ENCODE measurements at regions not wholly inside any gene's neighbourhood (a gene's known extent, or its start where the extent isn't known, plus 50 kb on each side); places are given as distances from the start of the nearest gene placed in this dataset.

GRCh38 chr18:45324101-45324494 is 291.2 kb upstream of the SLC14A2 start:
- H3K36me3 ChIP-seq, result no peaks in the 10 kb centered on the region
- H3K4me3 ChIP-seq, result no peak overlapping the region
- DNase-seq (no peak), ATAC-seq (no peak)
- TF ChIP-seq CTCF (IDR thresholded peaks at IDR 0.05 in 4 of 5, conservative IDR thresholded peaks at IDR 0.05 in 1 of 5), result no peak
- no peak for TF ChIP-seq POLR2A (IDR thresholded peaks at IDR 0.05)
- H3K27me3 ChIP-seq, result no peaks in the 10 kb centered on the region
- in situ Hi-C loops (cut with MboI; ENCODE audit: low sequenced_read_pairs in 4 of 4) (loop anchor here in 1 of 4 donors (10.0 kb wide), 1 partner anchor 519 kb away; no protein-coding TSS in a partner anchor), intact Hi-C loops (cut with DNase I; ENCODE audit: low total_unique reads) (loop anchor here (1.0 to 5.0 kb wide), 5 partner anchors 58 to 645 kb away; no protein-coding TSS in a partner anchor)
- no peaks in the 10 kb centered on the region for H3K9me3 ChIP-seq
- H3K4me1 ChIP-seq, result peaks cover 80% of the 10 kb centered on the region in 2 donors
- peak overlapping the region; percentile 82 to 92 (median 90) for H3K27ac ChIP-seq

- TF ChIP-seq CTCF (IDR thresholded peaks at IDR 0.05 in 4 of 5, conservative IDR thresholded peaks at IDR 0.05 in 1 of 5) (peak in 1 of 5 experiments; percentile 12), POLR2A (IDR thresholded peaks at IDR 0.05) (peak in 1 of 2 donors; percentile 5)
- DNase-seq, result peak; percentile 88 to 97
- ATAC-seq, result peak; percentile 75 to 77
- Histone ChIP-seq H3K27ac (peak overlapping the region; percentile 82 to 92 (median 90)), H3K9me3 (no peaks in the 10 kb centered on the region), H3K4me3 (peak overlapping the region; percentile 11 to 27 (median 20)), H3K36me3 (no peaks in the 10 kb centered on the region), H3K4me1 (peaks cover 85% of the 10 kb centered on the region in 2 donors), H3K27me3 (no peaks in the 10 kb centered on the region)
- intact Hi-C loops (cut with DNase I; ENCODE audit: low total_unique reads), result loop anchor here (1.0 to 5.0 kb wide), 6 partner anchors 58 to 645 kb away; no protein-coding TSS in a partner anchor
- in situ Hi-C loops (cut with MboI; ENCODE audit: low sequenced_read_pairs in 4 of 4), result loop anchor here in 1 of 4 donors (10.0 kb wide), 1 partner anchor 520 kb away; no protein-coding TSS in a partner anchor
Observed at GRCh38 chr18:45324495-45325113, 290.7 kb upstream of the SLC14A2 start.

- no peaks in the 10 kb centered on the region for H3K36me3 ChIP-seq
- H3K27ac ChIP-seq, result peak overlapping the region; percentile 82 to 92 (median 90)
- intact Hi-C loops (cut with DNase I; ENCODE audit: low total_unique reads), result loop anchor here (5.0 kb wide), 1 partner anchor 503 kb away; no protein-coding TSS in a partner anchor
- H3K9me3 ChIP-seq, result no peaks in the 10 kb centered on the region
- H3K27me3 ChIP-seq, result no peaks in the 10 kb centered on the region
- H3K4me3 ChIP-seq, result no peak overlapping the region
- in situ Hi-C loops (cut with MboI; ENCODE audit: low sequenced_read_pairs in 4 of 4), result loop anchor here in 1 of 4 donors (10.0 kb wide), 1 partner anchor 521 kb away; no protein-coding TSS in a partner anchor
- peaks cover 89 to 91% of the 10 kb centered on the region in 2 donors for H3K4me1 ChIP-seq
- no peak for TF ChIP-seq CTCF (IDR thresholded peaks at IDR 0.05 in 4 of 5, conservative IDR thresholded peaks at IDR 0.05 in 1 of 5)
- no peak for TF ChIP-seq POLR2A (IDR thresholded peaks at IDR 0.05)
- ATAC-seq, result no peak
- no peak for DNase-seq
Observed at GRCh38 chr18:45325778-45326177, 289.5 kb upstream of the SLC14A2 start.

- peaks cover 85 to 87% of the 10 kb centered on the region in 2 donors for H3K4me1 ChIP-seq
- ATAC-seq (no peak), DNase-seq (no peak)
- H3K27me3 ChIP-seq, result no peaks in the 10 kb centered on the region
- intact Hi-C loops (cut with DNase I; ENCODE audit: low total_unique reads), result loop anchor here (5.0 kb wide), 1 partner anchor 504 kb away; no protein-coding TSS in a partner anchor
- H3K4me3 ChIP-seq, result no peak overlapping the region
- H3K27ac ChIP-seq, result peak overlapping the region; percentile 82 to 92 (median 90)
- in situ Hi-C loops (cut with MboI; ENCODE audit: low sequenced_read_pairs in 4 of 4), result loop anchor here in 1 of 4 donors (10.0 kb wide), 1 partner anchor 522 kb away; no protein-coding TSS in a partner anchor
- TF ChIP-seq POLR2A (IDR thresholded peaks at IDR 0.05) (no peak), CTCF (IDR thresholded peaks at IDR 0.05 in 4 of 5, conservative IDR thresholded peaks at IDR 0.05 in 1 of 5) (no peak)
- no peaks in the 10 kb centered on the region for H3K36me3 ChIP-seq
- H3K9me3 ChIP-seq, result no peaks in the 10 kb centered on the region
Observed at GRCh38 chr18:45326505-45326904, 288.8 kb upstream of the SLC14A2 start.
